ENCODE measurements at regions not wholly inside any gene's neighbourhood (a gene's known extent, or its start where the extent isn't known, plus 50 kb on each side); places are given as distances from the start of the nearest gene placed in this dataset.

DNA sequence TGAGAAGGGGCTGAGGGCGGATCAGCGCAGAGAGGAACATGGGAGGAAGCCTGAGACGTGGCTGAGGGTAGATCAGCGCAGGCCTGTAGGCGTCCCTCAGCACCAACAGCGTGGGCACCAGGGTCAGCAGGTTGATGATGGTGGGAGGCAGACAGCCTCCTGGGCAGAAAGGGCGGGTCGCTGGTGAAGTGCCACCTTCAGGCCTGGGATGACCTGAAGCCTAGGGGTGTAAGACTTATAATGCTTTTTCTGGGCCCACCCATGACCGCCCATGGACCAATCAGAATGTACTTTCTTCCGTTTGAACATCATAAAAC, 462.1 kb downstream of the TBC1D32 start:
- H3K27ac Mint-ChIP-seq (ENCODE audit: unreplicated experiment), result no peak overlapping the region
- no peak overlapping the region for H3K4me3 Mint-ChIP-seq (ENCODE audit: unreplicated experiment)
- no peaks in the 10 kb centered on the region for H3K4me1 Mint-ChIP-seq (ENCODE audit: low read depth)
- no peaks in the 10 kb centered on the region for H3K36me3 Mint-ChIP-seq (ENCODE audit: low read depth)
- no peaks in the 10 kb centered on the region for H3K27me3 Mint-ChIP-seq (ENCODE audit: low read depth)
- TF ChIP-seq, protein P1, sequence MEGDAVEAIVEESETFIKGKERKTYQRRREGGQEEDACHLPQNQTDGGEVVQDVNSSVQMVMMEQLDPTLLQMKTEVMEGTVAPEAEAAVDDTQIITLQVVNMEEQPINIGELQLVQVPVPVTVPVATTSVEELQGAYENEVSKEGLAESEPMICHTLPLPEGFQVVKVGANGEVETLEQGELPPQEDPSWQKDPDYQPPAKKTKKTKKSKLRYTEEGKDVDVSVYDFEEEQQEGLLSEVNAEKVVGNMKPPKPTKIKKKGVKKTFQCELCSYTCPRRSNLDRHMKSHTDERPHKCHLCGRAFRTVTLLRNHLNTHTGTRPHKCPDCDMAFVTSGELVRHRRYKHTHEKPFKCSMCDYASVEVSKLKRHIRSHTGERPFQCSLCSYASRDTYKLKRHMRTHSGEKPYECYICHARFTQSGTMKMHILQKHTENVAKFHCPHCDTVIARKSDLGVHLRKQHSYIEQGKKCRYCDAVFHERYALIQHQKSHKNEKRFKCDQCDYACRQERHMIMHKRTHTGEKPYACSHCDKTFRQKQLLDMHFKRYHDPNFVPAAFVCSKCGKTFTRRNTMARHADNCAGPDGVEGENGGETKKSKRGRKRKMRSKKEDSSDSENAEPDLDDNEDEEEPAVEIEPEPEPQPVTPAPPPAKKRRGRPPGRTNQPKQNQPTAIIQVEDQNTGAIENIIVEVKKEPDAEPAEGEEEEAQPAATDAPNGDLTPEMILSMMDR (IDR thresholded peaks at IDR 0.05), result no peak
- H3K9me3 Mint-ChIP-seq (ENCODE audit: low read depth), result peaks cover 4% of the 10 kb centered on the region
- peak; percentile 58 for DNase-seq (ENCODE audit: low spot score)

DNA sequence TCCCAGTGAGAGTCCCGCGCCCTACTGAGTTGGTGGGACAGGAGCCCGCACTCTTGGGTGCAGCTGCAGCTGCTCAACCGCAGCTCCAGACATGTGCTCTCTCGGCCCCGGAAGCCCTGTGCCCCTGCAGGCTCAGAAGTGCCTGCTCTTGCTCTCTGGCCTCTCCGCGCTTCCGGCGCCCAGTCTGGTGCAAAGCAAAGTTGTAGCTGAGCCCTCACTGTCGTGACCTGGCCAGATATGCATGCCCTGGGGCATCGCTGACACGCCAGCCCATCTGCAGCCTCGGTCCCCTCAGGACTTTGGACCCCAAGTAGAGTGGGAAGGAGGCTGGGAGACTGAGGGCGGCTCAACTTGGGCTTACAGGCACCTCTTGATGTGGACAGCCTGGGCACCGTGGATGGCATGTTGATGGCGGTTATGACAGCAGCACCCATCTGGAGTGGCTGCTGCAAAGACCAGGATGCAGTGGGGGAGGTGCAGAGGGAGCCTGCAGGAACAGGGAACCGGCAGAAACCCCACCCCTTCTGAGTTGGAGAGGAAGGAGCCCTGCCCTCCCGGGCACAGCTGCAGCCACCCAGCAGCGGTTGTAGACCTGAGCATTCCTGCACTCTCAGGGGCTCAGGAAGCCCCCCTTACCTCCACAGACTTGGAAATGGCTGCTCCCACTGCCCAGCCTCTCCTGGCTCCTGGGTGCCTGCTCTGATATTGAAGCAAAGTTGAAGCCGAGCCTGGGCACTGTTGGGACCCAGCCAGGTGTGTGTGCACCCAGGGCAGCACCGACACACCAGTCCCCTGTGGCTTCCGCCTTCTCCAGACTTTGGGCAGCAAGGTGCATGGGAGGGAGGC, 462.6 kb downstream of the TBC1D32 start:
- H3K9me3 Mint-ChIP-seq (ENCODE audit: low read depth), result peaks cover 4% of the 10 kb centered on the region
- no peak overlapping the region for H3K4me3 Mint-ChIP-seq (ENCODE audit: unreplicated experiment)
- TF ChIP-seq, protein P1 (IDR thresholded peaks at IDR 0.05), result no peak
- H3K4me1 Mint-ChIP-seq (ENCODE audit: low read depth), result no peaks in the 10 kb centered on the region
- H3K27me3 Mint-ChIP-seq (ENCODE audit: low read depth), result peaks cover 3% of the 10 kb centered on the region
- DNase-seq (ENCODE audit: low spot score), result peak; percentile 62
- H3K27ac Mint-ChIP-seq (ENCODE audit: unreplicated experiment), result no peak overlapping the region
- H3K36me3 Mint-ChIP-seq (ENCODE audit: low read depth), result no peaks in the 10 kb centered on the region

DNA sequence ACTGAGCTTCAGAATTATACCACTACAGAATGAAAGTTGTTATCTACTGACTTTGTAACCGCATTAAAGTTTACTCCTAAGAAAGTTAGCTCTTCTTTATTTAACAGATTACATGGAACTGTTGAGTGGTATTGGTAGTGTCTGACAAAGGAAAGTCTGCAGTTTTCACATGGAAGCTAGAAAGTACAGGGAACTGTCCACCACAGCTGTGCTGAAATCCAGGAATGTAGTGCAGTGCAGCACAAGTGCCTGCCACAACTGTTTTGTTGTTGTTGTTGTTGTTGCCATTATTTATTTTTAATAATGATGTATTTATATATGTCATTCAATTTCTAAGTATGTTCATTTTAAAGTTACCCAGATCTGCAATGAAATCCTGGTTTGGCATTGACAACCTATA, 464.9 kb downstream of the TBC1D32 start:
- peaks cover 4% of the 10 kb centered on the region for H3K9me3 Mint-ChIP-seq (ENCODE audit: low read depth)
- H3K4me3 Mint-ChIP-seq (ENCODE audit: unreplicated experiment), result no peak overlapping the region
- H3K27ac Mint-ChIP-seq (ENCODE audit: unreplicated experiment), result no peak overlapping the region
- H3K27me3 Mint-ChIP-seq (ENCODE audit: low read depth), result peaks cover 6% of the 10 kb centered on the region
- TF ChIP-seq, protein P1 (IDR thresholded peaks at IDR 0.05), result no peak
- H3K4me1 Mint-ChIP-seq (ENCODE audit: low read depth), result no peaks in the 10 kb centered on the region
- DNase-seq (ENCODE audit: low spot score), result no peak
- H3K36me3 Mint-ChIP-seq (ENCODE audit: low read depth), result no peaks in the 10 kb centered on the region

DNA sequence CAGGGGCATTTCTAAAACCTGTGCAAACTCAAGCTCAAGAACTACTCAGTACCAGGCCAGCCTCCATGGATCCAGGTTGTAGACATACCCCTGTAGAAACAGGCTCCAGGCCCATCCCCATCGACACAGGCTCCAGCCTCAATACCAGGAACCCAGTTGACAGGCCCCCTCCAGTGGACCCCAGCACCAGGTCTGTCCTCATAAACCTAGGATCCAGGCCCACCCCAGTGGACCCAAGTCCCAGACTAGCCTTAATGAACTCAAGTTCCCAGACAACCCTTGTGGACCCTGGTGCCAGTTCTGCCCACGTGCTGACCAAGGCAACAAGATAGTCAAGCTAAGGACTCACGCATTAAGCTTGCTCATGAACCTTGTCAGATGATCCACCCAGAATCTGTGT, 476.9 kb downstream of the TBC1D32 start:
- no peak overlapping the region for H3K27ac Mint-ChIP-seq (ENCODE audit: unreplicated experiment)
- TF ChIP-seq, protein P1 (IDR thresholded peaks at IDR 0.05), result no peak

DNA sequence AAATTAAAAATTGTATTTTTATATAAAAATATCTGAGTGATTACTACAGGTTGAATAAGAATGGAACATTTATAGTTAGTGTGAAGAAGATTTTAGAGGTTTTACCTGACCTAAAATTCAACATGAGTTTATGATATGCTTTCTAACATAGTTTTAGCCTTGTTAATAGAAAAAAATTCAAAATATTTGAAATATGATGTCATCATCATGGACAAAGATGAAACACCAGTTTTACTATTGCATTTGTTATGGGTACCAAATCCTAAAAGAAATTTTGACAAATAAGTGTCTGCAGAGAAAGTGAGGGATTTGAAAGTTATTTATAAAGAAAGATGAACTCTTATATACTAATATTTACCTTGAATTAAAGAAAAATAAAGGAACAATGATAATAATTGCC, 479.7 kb downstream of the TBC1D32 start:
- no peak for DNase-seq (ENCODE audit: low spot score)
- Mint-ChIP-seq H3K27me3 (ENCODE audit: low read depth) (peaks cover 4% of the 10 kb centered on the region), H3K4me1 (ENCODE audit: low read depth) (no peaks in the 10 kb centered on the region), H3K27ac (ENCODE audit: unreplicated experiment) (no peak overlapping the region), H3K4me3 (ENCODE audit: unreplicated experiment) (no peak overlapping the region), H3K36me3 (ENCODE audit: low read depth) (no peaks in the 10 kb centered on the region), H3K9me3 (ENCODE audit: low read depth) (no peaks in the 10 kb centered on the region)
- TF ChIP-seq, protein P1 (IDR thresholded peaks at IDR 0.05), result no peak

More for the DNA sequence above, 476.9 kb downstream of the TBC1D32 start:
- Mint-ChIP-seq H3K36me3 (ENCODE audit: low read depth) (no peaks in the 10 kb centered on the region), H3K4me3 (ENCODE audit: unreplicated experiment) (no peak overlapping the region), H3K9me3 (ENCODE audit: low read depth) (no peaks in the 10 kb centered on the region), H3K4me1 (ENCODE audit: low read depth) (no peaks in the 10 kb centered on the region), H3K27me3 (ENCODE audit: low read depth) (peaks cover 2% of the 10 kb centered on the region)
- peak; percentile 54 for DNase-seq (ENCODE audit: low spot score)

Data from chondrocyte (in vitro differentiated cells).